Retina (tissue), 1 donor: ENCODE measurements at regions not wholly inside any gene's neighbourhood (a gene's known extent, or its start where the extent isn't known, plus 50 kb on each side); places are given as distances from the start of the nearest gene placed in this dataset.
"Not testable (repeated sequence)": the region's sequence is repeated elsewhere in the genome, so short reads cannot be mapped to it uniquely, and the experiment has no call there.

Source experiments
- DNase-seq: peaks from one replicate; pipeline ENCODE4 v3.0.0-alpha.2; 2016

GRCh38 chr13:50539791-50540530, 303.5 kb downstream of the DLEU7 start:
- DNase-seq = no peak

DNA sequence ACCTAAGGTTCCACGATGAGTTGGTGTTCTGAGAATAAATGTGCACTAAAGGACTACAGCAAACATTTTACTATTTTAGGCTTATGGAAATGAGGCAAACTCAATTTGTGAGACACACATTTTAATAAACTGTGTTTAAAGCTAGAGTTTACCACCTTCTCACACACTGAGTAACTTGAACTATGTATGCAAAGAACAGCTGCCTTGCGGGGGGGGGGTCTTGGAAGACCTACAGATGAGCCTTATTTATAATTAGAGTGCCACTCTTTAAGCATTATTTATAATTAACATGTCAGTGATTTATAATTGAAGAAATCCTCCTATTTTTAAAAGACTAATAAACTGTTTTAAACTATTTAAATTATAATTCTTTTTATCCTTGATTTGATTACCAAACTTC, 300.4 kb downstream of the DLEU7 start:
- no peak for DNase-seq

GRCh38 chr13:50543782-50544181, 299.7 kb downstream of the DLEU7 start:
- no peak for DNase-seq

GRCh38 chr13:50544211-50544610, 299.3 kb downstream of the DLEU7 start:
- DNase-seq = no peak

GRCh38 chr13:50547175-50547574, 296.3 kb downstream of the DLEU7 start:
- DNase-seq = not testable (repeated sequence)

DNA sequence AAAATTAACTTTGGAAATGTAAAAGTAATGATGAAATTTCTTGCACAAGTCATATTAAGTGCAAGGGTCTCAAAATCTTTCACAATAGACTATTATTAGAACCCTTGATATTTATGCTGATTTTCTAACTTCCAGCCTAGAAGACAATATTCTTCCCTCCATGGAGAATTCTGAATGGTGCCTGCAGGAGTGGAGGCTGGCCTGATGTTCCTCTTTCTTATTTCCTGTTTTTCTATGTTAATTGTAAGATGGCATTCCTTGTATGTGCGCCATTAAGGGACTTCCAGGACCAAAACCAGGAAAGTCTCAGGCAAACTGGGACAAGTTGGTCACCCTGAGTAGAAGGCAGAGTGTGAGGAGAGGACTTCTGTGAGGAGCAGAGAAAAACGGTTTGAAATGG, 294.9 kb downstream of the DLEU7 start:
- DNase-seq = no peak

DNA sequence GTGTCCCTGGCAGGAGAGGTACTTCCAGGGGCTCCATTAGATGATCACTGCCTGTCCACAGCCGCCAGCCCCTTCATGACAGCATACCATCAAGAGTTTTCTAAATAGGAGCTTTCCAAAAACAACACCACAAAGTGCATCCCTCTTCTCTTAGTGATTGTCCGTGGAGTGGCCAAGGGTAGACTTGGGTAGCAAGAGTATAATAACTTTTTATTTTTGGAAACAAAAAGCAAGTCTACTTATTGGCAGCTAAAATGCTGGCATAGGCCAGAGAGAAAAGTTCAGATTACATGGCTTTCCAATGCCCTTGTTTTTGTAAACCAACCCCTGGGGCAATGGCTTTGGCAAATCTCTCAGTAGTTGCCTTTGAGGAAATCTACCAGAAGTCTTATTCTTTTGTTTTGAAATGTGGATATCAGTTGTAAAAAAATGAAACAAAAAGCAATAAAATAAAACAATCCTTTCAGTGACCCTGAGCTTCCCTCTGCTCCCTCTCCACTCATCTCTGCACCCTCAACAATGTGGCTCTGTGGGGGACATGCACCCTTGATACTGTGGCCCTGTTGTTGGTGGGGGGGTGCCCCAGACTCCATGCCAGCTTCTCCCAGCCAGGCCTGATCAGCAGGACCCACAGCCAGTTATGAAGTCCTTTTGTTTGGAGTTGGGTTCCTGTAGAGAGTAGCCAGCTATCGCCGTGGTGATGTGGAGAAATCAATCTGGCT, 294.1 kb downstream of the DLEU7 start:
- no peak for DNase-seq

- DNase-seq = no peak
These were observed 293.3 kb downstream of the DLEU7 start for GRCh38 chr13:50550151-50550550.

DNA sequence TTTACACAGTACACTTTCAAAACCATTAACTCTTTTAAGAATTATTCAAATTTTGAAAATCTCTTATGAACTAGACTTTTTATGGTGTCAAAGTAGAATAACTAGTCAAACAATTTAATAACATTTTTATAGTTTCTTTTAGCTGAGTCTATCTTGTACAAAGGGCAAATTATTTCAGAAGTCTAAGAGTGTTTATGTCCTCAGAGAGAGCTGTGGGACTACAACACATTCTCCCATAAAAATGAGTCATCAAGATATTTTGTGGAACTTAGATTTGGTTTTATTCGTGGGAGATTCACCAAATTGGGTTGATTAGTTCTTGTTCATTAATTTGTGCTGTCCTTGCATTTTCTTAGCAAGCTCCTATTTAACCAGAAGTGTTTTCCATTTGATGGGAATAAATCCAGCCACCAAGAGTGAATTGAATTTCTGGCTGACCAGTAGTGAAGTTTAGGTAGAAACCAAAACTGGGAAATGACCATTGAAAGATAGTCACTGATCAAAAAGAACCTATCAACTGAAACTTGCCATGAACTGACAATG, 291.0 kb downstream of the DLEU7 start:
- no peak for DNase-seq

GRCh38 chr13:50561739-50562138, 281.8 kb downstream of the DLEU7 start:
- DNase-seq = no peak

GRCh38 chr13:50566646-50567045, 276.8 kb downstream of the DLEU7 start:
- no peak for DNase-seq

- DNase-seq = no peak
These were observed 271.4 kb downstream of the DLEU7 start for GRCh38 chr13:50572129-50572528.

GRCh38 chr13:50573066-50573465, 270.4 kb downstream of the DLEU7 start:
- no peak for DNase-seq

DNA sequence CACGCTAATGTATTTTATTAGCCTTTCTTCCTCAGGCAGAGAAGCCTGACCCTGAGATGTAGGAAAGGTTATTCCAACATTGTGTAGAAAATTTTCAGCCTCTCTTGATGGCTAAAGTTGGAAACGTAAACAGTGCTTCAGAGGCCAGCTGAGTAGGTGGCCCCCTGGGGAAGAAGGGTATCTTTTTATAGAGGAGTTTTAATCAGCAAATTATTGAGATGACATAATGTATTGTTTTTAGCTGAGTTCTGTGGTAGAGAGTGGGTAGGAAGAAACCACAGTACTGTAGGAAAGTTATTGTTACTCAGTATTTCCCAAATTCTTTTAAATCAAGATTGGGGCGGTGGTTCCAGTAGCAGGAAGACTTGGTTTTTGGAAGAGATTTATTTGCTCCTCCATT, 268.8 kb downstream of the DLEU7 start:
- DNase-seq = no peak

GRCh38 chr13:50575138-50575537, 268.4 kb downstream of the DLEU7 start:
- DNase-seq = no peak

- no peak for DNase-seq
These were observed 267.3 kb downstream of the DLEU7 start for GRCh38 chr13:50576156-50576555.

DNA sequence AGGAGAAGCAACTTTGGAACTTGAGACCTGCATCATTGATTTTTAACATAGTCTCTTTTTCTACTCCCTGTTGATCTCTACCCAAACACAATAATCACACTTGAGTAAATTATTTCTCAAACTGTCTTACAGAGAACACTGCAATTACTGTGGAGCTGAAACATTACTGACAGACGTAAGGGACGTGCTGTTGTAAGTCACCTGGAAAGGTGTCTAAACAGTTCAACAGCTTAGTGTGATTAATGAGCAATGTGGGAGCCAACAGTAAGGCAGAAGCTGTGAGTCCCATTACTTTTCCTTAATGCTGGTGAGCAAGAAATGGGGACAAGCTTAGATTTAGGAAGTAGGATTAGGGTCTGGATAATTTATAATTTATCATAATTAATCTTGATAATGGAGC, 265.7 kb downstream of the DLEU7 start:
- no peak for DNase-seq

GRCh38 chr13:50580684-50581305, 262.7 kb downstream of the DLEU7 start:
- DNase-seq = no peak

DNA sequence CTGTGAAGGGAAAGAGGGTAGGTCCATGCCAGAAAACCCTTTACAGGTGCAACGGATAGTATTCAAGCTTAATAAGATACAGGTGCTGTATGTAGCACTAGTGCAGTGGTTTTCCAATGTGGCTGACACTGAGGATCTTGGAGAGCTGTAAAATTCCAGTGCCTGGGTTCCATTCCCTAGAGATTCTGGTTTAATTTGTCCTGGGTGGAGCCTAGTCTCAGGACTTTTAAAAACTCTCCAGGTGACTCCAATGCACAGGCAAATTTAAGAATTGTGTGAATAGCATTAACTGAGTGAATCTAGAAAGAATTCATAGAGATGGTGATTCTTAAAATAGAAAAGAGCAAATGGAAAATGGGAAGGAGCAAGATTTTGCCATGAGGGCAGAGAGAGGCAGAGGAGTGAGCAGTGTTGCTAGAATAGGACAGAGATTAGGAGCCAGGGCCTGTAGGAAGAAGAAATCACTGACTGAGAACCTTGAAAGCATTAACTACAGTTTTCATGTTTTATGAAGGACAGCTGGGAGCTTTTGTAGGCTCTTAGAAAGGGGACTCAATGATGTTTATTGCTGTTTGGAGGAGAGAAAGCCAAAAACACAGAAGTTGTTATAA, 261.8 kb downstream of the DLEU7 start:
- no peak for DNase-seq

GRCh38 chr13:50584856-50585580, 258.5 kb downstream of the DLEU7 start:
- no peak for DNase-seq

GRCh38 chr13:50585674-50586413, 257.6 kb downstream of the DLEU7 start:
- DNase-seq = no peak
